Fibroblast of villous mesenchyme (primary cell): ENCODE measurements at regions not wholly inside any gene's neighbourhood (a gene's known extent, or its start where the extent isn't known, plus 50 kb on each side); places are given as distances from the start of the nearest gene placed in this dataset.

Experiments
- DNase-seq: peaks from one replicate; pipeline ENCODE4 v3.0.0-alpha.2; 2010; ENCODE audit warnings: low read depth
- H3K4me3 ChIP-seq: 2 replicates; pipeline ENCODE4 v1.5.1; 2011; ENCODE audit warnings: low read depth, mild to moderate bottlenecking, low read length
- CTCF ChIP-seq: IDR thresholded peaks from 2 replicates; pipeline ENCODE4 v1.5.1; 2012; ENCODE audit warnings: low read depth, mild to moderate bottlenecking, low read length; ENCODE audit not compliant: insufficient read depth

GRCh38 chr2:2758793-2759367, 427.8 kb upstream of the MYT1L start:
- DNase-seq, result no peak
- TF ChIP-seq CTCF, result no peak
- H3K4me3 ChIP-seq, result no peak overlapping the region

- TF ChIP-seq CTCF, result no peak
- no peak overlapping the region for H3K4me3 ChIP-seq
- no peak for DNase-seq
Measured at GRCh38 chr2:2757764-2758163, 426.7 kb upstream of the MYT1L start.

GRCh38 chr2:2756886-2757285, 425.8 kb upstream of the MYT1L start:
- TF ChIP-seq CTCF, result no peak
- no peak overlapping the region for H3K4me3 ChIP-seq
- DNase-seq, result no peak

GRCh38 chr2:2755990-2756389, 424.9 kb upstream of the MYT1L start:
- H3K4me3 ChIP-seq, result no peak overlapping the region
- no peak for DNase-seq
- TF ChIP-seq CTCF, result no peak

GRCh38 chr2:2754940-2755339, 423.9 kb upstream of the MYT1L start:
- no peak for DNase-seq
- no peak for TF ChIP-seq CTCF
- no peak overlapping the region for H3K4me3 ChIP-seq

GRCh38 chr2:2751715-2752315, 420.7 kb upstream of the MYT1L start:
- H3K4me3 ChIP-seq, result no peak overlapping the region
- no peak for DNase-seq
- no peak for TF ChIP-seq CTCF
